ENCODE measurements at regions not wholly inside any gene's neighbourhood (a gene's known extent, or its start where the extent isn't known, plus 50 kb on each side); places are given as distances from the start of the nearest gene placed in this dataset.

GRCh38 chr6:92753956-92754355 is 665.4 kb downstream of the EPHA7 start:
- no peak for TF ChIP-seq CTCF (IDR thresholded peaks at IDR 0.05)
- FAIRE-seq (no peak), ATAC-seq (no peak), DNase-seq (no peak)
- no peaks in the 10 kb centered on the region for H3K27me3 ChIP-seq
- no peaks in the 10 kb centered on the region for H3K36me3 ChIP-seq
- no peaks in the 10 kb centered on the region for H3K9me3 ChIP-seq
- no peak overlapping the region for H3K4me3 ChIP-seq
- 73 to 91% methylated on average over 4 of the region's 4 CpGs for WGBS, 2 donors
- H3K27ac ChIP-seq, result no peak overlapping the region
- intact Hi-C loops (cut with DNase I), result no loop called here
- H3K4me1 ChIP-seq, result no peaks in the 10 kb centered on the region

- no peak for ATAC-seq
- intact Hi-C loops (cut with DNase I), result no loop called here
- Histone ChIP-seq H3K27me3 (no peaks in the 10 kb centered on the region), H3K4me3 (no peak overlapping the region), H3K9me3 (no peaks in the 10 kb centered on the region), H3K27ac (no peak overlapping the region), H3K36me3 (no peaks in the 10 kb centered on the region), H3K4me1 (no peaks in the 10 kb centered on the region)
- no peak for DNase-seq
- TF ChIP-seq CTCF (IDR thresholded peaks at IDR 0.05), result no peak
- no peak for FAIRE-seq
Observed at GRCh38 chr6:92752114-92752513, 667.2 kb downstream of the EPHA7 start.

- intact Hi-C loops (cut with DNase I), result no loop called here
- 41 to 59% methylated on average over 1 of the region's 1 CpG for WGBS, 2 donors
- Histone ChIP-seq H3K27ac (no peak overlapping the region), H3K9me3 (no peaks in the 10 kb centered on the region), H3K36me3 (no peaks in the 10 kb centered on the region), H3K27me3 (no peaks in the 10 kb centered on the region), H3K4me3 (no peak overlapping the region), H3K4me1 (no peaks in the 10 kb centered on the region)
- ATAC-seq, result no peak
- no peak for DNase-seq
- no peak for TF ChIP-seq CTCF (IDR thresholded peaks at IDR 0.05)
- no peak for FAIRE-seq
Observed at GRCh38 chr6:92748131-92748530, 671.2 kb downstream of the EPHA7 start.

GRCh38 chr6:92737983-92738382 is 681.4 kb downstream of the EPHA7 start:
- TF ChIP-seq CTCF (IDR thresholded peaks at IDR 0.05), result no peak
- Histone ChIP-seq H3K27me3 (no peaks in the 10 kb centered on the region), H3K27ac (no peak overlapping the region), H3K4me1 (no peaks in the 10 kb centered on the region), H3K4me3 (no peak overlapping the region), H3K9me3 (no peaks in the 10 kb centered on the region), H3K36me3 (no peaks in the 10 kb centered on the region)
- DNase-seq (peak in 1 of 6 donors; percentile 12), FAIRE-seq (no peak), ATAC-seq (no peak)
- intact Hi-C loops (cut with DNase I), result no loop called here
- 79 to 94% methylated on average over 3 of the region's 3 CpGs for WGBS, 2 donors

- Histone ChIP-seq H3K27me3 (no peaks in the 10 kb centered on the region), H3K4me1 (no peaks in the 10 kb centered on the region), H3K27ac (no peak overlapping the region), H3K4me3 (no peak overlapping the region), H3K9me3 (no peaks in the 10 kb centered on the region), H3K36me3 (no peaks in the 10 kb centered on the region)
- ATAC-seq (peak in 3 of 4 donors; percentile 48 to 83 (median 54)), FAIRE-seq (no peak), DNase-seq (peak in 4 of 6 donors; percentile 20 to 66 (median 40))
- intact Hi-C loops (cut with DNase I), result no loop called here
- TF ChIP-seq CTCF (IDR thresholded peaks at IDR 0.05), result no peak
- WGBS, 2 donors, result 79 to 85% methylated on average over 45 of the region's 45 CpGs
Observed at GRCh38 chr6:92723390-92723931, 695.9 kb downstream of the EPHA7 start.
